K562 (cell line): ENCODE measurements at regions not wholly inside any gene's neighbourhood (a gene's known extent, or its start where the extent isn't known, plus 50 kb on each side); places are given as distances from the start of the nearest gene placed in this dataset.

Experiments used
- ARHGAP35 ChIP-seq: fragments of 450-650 bp; IDR thresholded peaks from 2 replicates; pipeline ENCODE4 v1.6.1; 2018; ENCODE audit not compliant: partially characterized antibody
- CBX3 ChIP-seq, 2 experiments: IDR thresholded peaks; 1 replicate in 1 of 2; 2 replicates in 1 of 2; pipeline ENCODE4 v1.6.1; 2012; ENCODE audit warnings: inconsistent platforms in 2 of 2, low read length in 2 of 2, borderline replicate concordance in 1 of 2, control low read depth in 1 of 2
- ESRRA ChIP-seq: fragments of 450-650 bp; IDR thresholded peaks from 2 replicates; pipeline ENCODE4 v1.6.1; 2014; ENCODE audit warnings: low read depth, mild to moderate bottlenecking, moderate library complexity, borderline replicate concordance
- TBL1XR1 ChIP-seq, 2 experiments: IDR thresholded peaks; 2 replicates each; pipeline ENCODE4 v1.6.1; 2012; ENCODE audit warnings: improper control_type of control experiment in 2 of 2, low read length in 2 of 2, mild to moderate bottlenecking in 1 of 2
- ZNF232 ChIP-seq: sonication (generic); formaldehyde crosslinking; IDR thresholded peaks from 2 replicates; pipeline ENCODE4 v1.8.0; 2022; ENCODE audit warnings: mild to moderate bottlenecking, missing genetic modification reagents
- TF ChIP-seq, protein P1 (sequence below): fragments of 450-650 bp; formaldehyde crosslinking; IDR thresholded peaks from 2 replicates; pipeline ENCODE4 v1.4.0; 2022; ENCODE audit warnings: mild to moderate bottlenecking, moderate library complexity
- TF ChIP-seq, protein P2 (sequence below), 2 experiments: fragments of 450-650 bp in 1 of 2; sonication (generic) in 1 of 2; formaldehyde crosslinking in 1 of 2; IDR thresholded peaks; 2 replicates each; pipeline versions ENCODE4 v1.7.1 to v1.9.0; 2016 to 2022; ENCODE audit warnings: inconsistent platforms in 1 of 2, mild to moderate bottlenecking in 1 of 2, missing genetic modification reagents in 1 of 2
- TF ChIP-seq, protein P3 (sequence below), 2 experiments: IDR thresholded peaks; 2 replicates each; pipeline ENCODE4 v1.6.1; 2011; ENCODE audit warnings: borderline replicate concordance in 1 of 2, control low read depth in 1 of 2, low read depth in 1 of 2, low read length in 1 of 2, mild to moderate bottlenecking in 1 of 2, mixed read lengths in 1 of 2, moderate library complexity in 1 of 2; ENCODE audit not compliant: insufficient read depth in 1 of 2, insufficient read length in 1 of 2, poor library complexity in 1 of 2, severe bottlenecking in 1 of 2; ENCODE audit errors: extremely low read depth in 1 of 2

DNA sequence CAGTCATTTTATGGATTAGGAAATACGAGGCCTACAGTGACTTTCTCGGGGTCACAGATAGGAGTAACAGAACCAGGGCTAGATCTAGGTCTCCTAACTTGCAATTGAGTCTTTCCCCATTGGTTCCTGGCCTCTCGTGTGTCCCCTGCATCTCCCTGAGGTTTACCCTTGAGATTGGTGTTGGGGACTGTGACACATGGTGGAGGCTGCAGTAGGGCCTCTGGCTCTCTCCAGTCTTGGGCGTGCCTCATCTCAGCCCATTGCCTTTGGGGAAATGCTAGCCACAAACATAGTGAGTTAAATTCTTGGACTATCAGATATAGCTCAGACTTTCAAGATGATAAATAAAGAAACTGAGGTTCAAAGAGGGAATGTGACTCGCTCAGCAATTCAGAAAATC lies 212.1 kb downstream of the KCNRG start:
- TF ChIP-seq ESRRA (no peak), ARHGAP35 (no peak), ZNF232 (no peak), CBX3 (IDR thresholded peaks at IDR 0.05; ENCODE audit: borderline replicate concordance in 1 of 2, low read length in 2 of 2) (no peak), TBL1XR1 (IDR thresholded peaks at IDR 0.05; ENCODE audit: low read length in 2 of 2) (no peak)
- TF ChIP-seq, protein P1, sequence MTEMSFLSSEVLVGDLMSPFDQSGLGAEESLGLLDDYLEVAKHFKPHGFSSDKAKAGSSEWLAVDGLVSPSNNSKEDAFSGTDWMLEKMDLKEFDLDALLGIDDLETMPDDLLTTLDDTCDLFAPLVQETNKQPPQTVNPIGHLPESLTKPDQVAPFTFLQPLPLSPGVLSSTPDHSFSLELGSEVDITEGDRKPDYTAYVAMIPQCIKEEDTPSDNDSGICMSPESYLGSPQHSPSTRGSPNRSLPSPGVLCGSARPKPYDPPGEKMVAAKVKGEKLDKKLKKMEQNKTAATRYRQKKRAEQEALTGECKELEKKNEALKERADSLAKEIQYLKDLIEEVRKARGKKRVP = no peak
- TF ChIP-seq, protein P2, sequence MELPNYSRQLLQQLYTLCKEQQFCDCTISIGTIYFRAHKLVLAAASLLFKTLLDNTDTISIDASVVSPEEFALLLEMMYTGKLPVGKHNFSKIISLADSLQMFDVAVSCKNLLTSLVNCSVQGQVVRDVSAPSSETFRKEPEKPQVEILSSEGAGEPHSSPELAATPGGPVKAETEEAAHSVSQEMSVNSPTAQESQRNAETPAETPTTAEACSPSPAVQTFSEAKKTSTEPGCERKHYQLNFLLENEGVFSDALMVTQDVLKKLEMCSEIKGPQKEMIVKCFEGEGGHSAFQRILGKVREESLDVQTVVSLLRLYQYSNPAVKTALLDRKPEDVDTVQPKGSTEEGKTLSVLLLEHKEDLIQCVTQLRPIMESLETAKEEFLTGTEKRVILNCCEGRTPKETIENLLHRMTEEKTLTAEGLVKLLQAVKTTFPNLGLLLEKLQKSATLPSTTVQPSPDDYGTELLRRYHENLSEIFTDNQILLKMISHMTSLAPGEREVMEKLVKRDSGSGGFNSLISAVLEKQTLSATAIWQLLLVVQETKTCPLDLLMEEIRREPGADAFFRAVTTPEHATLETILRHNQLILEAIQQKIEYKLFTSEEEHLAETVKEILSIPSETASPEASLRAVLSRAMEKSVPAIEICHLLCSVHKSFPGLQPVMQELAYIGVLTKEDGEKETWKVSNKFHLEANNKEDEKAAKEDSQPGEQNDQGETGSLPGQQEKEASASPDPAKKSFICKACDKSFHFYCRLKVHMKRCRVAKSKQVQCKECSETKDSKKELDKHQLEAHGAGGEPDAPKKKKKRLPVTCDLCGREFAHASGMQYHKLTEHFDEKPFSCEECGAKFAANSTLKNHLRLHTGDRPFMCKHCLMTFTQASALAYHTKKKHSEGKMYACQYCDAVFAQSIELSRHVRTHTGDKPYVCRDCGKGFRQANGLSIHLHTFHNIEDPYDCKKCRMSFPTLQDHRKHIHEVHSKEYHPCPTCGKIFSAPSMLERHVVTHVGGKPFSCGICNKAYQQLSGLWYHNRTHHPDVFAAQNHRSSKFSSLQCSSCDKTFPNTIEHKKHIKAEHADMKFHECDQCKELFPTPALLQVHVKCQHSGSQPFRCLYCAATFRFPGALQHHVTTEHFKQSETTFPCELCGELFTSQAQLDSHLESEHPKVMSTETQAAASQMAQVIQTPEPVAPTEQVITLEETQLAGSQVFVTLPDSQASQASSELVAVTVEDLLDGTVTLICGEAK (IDR thresholded peaks at IDR 0.05) = no peak
- TF ChIP-seq, protein P2 (CRISPR knock-in tag; IDR thresholded peaks at IDR 0.05) = no peak
- TF ChIP-seq, protein P3, sequence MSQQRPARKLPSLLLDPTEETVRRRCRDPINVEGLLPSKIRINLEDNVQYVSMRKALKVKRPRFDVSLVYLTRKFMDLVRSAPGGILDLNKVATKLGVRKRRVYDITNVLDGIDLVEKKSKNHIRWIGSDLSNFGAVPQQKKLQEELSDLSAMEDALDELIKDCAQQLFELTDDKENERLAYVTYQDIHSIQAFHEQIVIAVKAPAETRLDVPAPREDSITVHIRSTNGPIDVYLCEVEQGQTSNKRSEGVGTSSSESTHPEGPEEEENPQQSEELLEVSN (IDR thresholded peaks at IDR 0.05; ENCODE audit: borderline replicate concordance in 1 of 2, extremely low read depth in 1 of 2, insufficient read depth in 1 of 2, insufficient read length in 1 of 2, low read depth in 1 of 2, low read length in 1 of 2, poor library complexity in 1 of 2, severe bottlenecking in 1 of 2) = no peak
